Hypothalamus (tissue), 51 donors: ENCODE measurements at regions not wholly inside any gene's neighbourhood (a gene's known extent, or its start where the extent isn't known, plus 50 kb on each side); places are given as distances from the start of the nearest gene placed in this dataset.
"Not testable (repeated sequence)": the region's sequence is repeated elsewhere in the genome, so short reads cannot be mapped to it uniquely, and the experiment has no call there.

Experiments
- DNase-seq, 51 donors: peaks; one replicate each; lab custom pipeline; 2025; lab: John Stamatoyannopoulos, UW

GRCh38 chr1:221284028-221284427 lies 404.8 kb downstream of the HLX start:
- peak in 3 of 51 donors; percentile 2 to 43 (median 5) for DNase-seq

DNA sequence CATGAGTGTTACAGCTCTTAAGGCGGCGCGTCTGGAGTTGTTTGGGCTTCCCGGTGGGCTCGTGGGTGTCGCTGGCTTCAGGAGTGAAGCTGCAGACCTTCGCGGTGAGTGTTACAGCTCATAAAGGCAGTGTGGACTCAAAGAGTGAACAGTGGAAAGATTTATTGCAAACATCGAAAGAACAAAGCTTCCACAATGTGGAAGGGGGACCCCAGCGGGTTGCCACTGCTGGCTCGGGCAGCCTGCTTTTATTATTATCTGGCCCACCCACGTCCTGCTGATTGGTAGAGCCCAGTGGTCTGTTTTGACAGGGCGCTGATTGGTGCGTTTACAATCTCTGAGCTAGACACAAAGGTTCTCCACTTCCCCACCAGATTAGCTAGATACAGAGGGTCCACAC lies 405.7 kb downstream of the HLX start:
- DNase-seq = not testable (repeated sequence)

DNA sequence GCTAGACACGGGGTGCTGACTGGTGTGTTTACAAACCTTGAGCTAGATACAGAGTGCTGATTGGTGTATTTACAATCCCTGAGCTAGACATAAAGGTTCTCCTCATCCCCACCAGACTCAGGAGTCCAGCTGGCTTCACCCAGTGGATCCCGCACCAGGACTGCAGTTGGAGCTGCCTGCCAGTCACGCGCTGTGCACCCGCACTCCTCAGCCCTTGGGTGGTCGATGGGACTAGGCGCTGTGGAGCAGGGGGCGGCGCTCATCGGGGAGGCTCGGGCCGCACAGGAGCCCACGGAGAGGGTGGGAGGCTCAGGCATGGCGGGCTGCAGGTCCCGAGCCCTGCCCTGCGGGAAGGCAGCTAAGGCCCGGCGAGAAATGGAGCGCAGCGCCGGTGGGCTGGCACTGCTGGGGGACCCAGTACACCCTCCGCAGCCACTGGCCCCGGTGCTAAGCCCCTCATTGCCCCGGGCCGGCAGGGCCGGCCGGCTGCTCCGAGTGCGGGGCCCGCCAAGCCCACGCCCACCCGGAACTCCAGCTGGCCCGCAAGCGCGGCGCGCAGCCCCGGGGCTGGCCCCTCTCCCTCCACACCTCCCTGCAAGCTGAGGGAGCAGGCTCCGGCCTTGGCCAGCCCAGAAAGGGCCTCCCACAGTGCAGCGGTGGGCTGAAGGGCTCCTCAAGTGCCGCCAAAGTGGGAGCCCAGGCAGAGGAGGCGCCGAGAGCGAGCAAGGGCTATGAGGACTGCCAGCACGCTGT lies 406.4 kb downstream of the HLX start:
- not testable (repeated sequence) for DNase-seq

GRCh38 chr1:221286399-221286798 lies 407.2 kb downstream of the HLX start:
- no peak for DNase-seq

DNA sequence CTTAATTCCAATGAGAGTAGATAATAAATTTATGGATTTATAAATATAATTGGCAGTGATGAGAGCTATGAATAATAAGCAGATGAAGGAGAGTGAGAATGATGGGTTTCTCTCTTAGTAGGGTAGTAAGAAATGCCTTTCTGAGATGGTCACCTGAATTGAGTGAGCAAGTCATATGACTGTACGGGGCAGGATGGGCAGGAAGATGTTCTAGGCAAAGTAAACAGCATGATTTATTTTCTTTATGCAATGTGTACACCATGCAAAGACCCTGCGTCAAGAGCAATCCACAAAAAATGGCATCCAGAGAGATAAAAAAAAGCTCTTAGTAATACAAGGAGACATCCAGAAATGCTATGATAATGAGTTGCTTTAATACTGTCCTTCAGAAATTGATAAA lies 409.9 kb downstream of the HLX start:
- no peak for DNase-seq

- no peak for DNase-seq
Measured at GRCh38 chr1:221290669-221291068, 411.4 kb downstream of the HLX start.

GRCh38 chr1:221291113-221291512 lies 411.9 kb downstream of the HLX start:
- no peak for DNase-seq

GRCh38 chr1:221292652-221293051 lies 413.4 kb downstream of the HLX start:
- DNase-seq = no peak

DNA sequence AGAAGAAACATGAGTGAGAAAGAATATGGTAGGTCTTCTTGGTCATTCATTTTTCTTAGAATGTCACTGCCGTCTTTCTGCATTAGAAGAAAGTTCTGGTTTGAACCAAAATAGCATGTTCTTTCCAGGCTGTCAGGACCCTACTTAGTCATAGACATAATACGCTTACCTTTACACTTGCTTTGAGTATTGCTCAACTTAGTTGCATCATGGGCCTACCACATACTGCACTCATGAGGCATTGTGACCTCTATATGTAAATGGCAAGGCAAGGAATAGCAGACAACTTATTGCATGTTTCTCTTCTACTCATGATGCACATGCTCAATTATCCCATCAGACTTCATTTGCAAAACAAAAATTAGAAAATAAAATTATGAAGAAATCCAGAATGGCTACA lies 415.0 kb downstream of the HLX start:
- DNase-seq = no peak

DNA sequence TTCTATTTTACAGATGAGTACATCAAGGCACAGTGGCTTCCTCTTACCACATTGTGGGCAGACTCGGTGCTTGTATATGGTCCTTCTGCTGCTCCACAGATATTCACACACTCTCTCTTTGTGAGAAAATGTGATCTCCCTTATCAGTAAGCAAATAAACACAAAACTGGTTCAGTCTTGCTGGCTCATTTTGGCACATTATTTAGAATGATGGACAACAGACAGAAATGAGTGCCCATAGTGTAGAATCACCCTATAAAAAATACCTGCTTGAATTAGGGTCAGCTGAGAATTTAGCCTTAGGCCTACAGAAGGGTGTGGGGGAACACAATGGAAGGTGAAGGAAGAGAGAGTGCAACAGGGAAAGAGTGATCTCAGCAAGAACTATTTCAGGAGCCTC lies 423.1 kb downstream of the HLX start:
- DNase-seq = no peak

DNA sequence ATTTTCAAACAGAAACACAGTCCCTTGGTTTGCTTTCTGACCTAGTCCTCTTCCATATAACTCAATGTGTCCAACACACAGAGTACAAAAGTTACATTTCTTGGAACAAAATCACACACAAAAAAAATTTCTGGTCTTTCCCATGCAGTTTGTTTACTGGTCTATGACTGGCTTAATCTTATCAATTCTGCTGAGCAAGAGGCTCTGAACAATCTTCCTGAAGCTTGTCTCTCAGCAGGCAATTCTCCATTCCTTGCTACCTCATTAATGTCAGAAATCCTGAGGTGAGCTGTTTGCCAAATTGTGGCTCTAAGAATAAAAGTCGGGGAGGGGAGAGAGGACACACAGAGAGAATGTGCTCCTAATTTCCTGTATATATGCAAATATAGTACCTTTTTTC lies 423.6 kb downstream of the HLX start:
- no peak for DNase-seq

DNA sequence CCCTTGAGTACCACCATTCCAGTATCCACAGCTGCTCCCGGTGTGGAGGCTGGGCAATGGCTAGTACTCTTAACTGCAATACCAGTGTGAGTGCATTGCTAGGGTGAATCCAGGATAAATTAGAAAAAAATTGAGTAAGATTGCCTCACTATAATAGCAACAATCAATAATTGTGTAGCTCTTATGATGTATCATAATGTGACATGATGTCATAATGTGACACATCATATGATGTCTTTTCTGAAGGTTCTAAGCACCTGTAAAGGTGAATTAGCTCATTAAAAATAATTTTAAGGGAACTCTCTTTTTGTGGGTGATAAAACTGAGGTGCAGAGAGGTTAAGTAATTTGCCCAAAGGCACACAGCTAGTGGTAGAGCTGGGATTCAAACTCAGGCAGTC lies 424.4 kb downstream of the HLX start:
- DNase-seq = no peak

GRCh38 chr1:221306239-221306638 lies 427.0 kb downstream of the HLX start:
- no peak for DNase-seq

DNA sequence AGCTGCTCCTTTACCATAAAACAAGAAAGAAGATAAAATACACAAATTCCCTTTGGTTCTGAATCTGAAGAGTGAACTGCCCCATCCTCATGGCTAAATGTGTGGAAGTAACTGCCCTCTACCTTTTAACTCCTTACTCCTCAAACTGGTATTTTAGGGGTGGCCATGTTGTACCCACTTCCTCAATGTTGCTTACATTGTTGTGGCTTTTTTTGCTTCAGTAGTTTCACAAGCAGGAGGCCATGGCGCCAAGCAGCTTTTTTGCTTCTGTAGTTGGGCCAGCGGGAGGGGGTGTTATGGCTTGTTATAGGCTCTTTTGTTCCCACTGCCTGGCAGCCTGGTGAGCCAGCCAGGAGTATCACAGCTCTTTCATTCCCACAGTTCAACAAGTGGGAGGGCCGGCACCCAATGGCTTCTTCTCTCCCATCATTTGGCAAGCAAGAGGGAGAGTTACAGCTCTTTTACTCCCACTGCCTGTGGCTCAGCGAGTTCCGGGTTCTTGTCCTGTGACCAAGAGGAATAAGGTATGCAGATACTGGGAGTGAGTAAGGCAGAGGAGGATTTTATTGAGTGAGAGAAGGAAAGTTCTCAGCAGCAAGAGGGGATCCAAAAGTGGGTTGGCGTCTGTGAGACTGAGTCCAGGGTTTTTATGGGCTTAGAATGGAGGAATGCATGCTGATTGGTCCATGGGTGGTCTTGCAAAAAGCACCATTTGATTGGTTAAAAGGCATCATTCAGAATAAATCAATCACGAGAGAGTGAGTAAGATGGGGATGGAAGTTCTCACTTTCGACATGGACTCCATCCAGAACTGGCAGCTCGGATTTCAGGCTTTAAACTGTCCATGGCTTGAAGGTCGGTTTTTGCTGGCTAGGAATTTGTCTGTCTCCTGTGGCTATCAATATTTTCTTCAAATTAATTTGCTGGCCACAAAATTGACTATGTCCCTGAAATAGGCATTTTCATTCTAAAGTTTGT lies 429.6 kb downstream of the HLX start:
- DNase-seq = peak in 8 of 51 donors; percentile 1 to 17 (median 5)

- DNase-seq = no peak
Measured at GRCh38 chr1:221309723-221310122, 430.5 kb downstream of the HLX start.

DNA sequence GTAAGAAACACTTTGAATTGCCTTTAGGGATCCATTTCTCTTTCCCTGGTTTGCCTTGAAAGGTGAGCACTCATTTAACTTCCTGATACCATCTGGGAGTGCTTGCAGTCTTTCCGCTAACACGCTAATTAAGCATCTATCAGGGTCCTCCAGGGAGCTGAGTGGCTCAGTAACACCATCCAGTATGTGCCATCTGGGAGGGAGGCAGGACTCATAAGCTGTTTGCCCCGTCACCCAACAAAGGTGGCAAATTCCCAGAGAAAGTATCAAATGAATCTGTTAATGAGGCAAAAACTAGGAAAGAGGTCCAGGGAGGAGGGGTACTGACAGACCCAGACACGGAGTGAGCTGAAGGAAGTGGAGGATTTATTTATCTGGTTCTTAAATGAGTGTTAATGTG lies 430.9 kb downstream of the HLX start:
- DNase-seq = no peak

- DNase-seq = no peak
Measured at GRCh38 chr1:221315330-221315729, 426.6 kb downstream of the DUSP10 start.

GRCh38 chr1:221316491-221317056 lies 425.3 kb downstream of the DUSP10 start:
- DNase-seq = no peak

DNA sequence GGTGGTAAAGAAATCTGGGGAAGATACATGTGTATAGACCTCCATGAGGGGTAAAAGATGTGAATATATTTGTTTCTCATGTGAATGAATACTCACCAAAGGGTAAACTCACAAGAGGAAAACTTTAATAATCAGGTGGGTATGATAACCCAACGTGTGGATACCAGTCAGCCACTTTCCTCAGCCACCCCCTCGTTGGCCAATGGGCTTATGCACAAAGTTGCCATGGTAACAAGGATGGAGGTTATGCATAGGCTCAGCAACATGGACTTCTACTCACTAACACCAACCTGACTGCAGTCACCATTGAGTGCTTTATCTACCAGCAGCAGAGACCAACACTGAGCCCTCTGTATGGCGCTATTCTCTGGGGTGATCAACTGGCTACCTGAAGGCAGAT lies 424.4 kb downstream of the DUSP10 start:
- DNase-seq = no peak

- DNase-seq = no peak
Measured at GRCh38 chr1:221327954-221328353, 413.9 kb downstream of the DUSP10 start.

DNA sequence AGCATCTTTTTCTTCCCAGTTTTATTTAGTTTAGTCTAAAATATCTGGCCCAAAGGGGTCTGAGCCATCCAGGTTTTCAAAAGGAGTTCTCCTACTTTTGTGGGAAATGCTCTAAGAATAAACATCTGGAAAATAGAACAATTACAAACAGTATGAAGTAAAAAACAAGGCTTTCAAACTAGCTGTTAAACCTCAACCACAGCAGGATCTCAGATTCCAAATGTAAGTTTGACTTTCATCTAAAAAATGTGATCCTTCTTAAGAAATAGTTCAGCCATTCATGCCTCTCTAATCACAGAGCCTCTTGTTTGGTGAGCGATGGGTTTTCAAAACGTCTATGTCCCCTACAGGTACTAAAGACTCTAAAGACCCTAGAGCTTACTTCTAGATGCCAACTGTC lies 413.5 kb downstream of the DUSP10 start:
- DNase-seq = no peak
